ENCODE measurements at regions not wholly inside any gene's neighbourhood (a gene's known extent, or its start where the extent isn't known, plus 50 kb on each side); places are given as distances from the start of the nearest gene placed in this dataset.

GRCh38 chr5:39869396-39869795 is 444.6 kb upstream of the DAB2 start:
- Mint-ChIP-seq H3K36me3 (ENCODE audit: insufficient read depth in 1 of 3, low read depth in 3 of 3) (peaks cover 0 to 18% (median 4%) of the 10 kb centered on the region in 3 experiments; a peak in 5 of 7 replicates), H3K4me3 (no peak overlapping the region), H3K27me3 (ENCODE audit: low read depth) (no peaks in the 10 kb centered on the region), H3K27ac (no peak overlapping the region), H3K4me1 (no peaks in the 10 kb centered on the region), H3K9me3 (peaks cover 19 to 21% of the 10 kb centered on the region in 2 experiments; a peak in 4 of 5 replicates)
- Histone ChIP-seq H2BK5ac (ENCODE audit: insufficient read length, low read length) (no peak overlapping the region), H3K79me2 (ENCODE audit: insufficient read depth, low read length) (no peaks in the 10 kb centered on the region), H4K8ac (replicated peaks; ENCODE audit: insufficient read length, low read depth, low read length) (no peak overlapping the region), H4K20me1 (ENCODE audit: control insufficient read depth, insufficient read depth, insufficient read length) (no peaks in the 10 kb centered on the region), H3K27me3 (ENCODE audit: insufficient read depth, low read length) (no peaks in the 10 kb centered on the region), H4K91ac (ENCODE audit: insufficient read length, low read depth, low read length) (no peak overlapping the region), H3K56ac (ENCODE audit: insufficient read length, low read depth, low read length) (no peak overlapping the region), H3K18ac (ENCODE audit: insufficient read length, low read depth, low read length) (no peak overlapping the region), H3K79me1 (ENCODE audit: insufficient read depth, low read depth, low read length, poor library complexity, severe bottlenecking) (no peaks in the 10 kb centered on the region), H2AK5ac (ENCODE audit: insufficient read length, low read length) (no peak overlapping the region), H2BK120ac (ENCODE audit: low read depth, low read length, poor library complexity, severe bottlenecking) (no peak overlapping the region), H3K23me2 (ENCODE audit: insufficient read length, low read depth, low read length, poor library complexity, severe bottlenecking) (no peaks in the 10 kb centered on the region), H2AFZ (ENCODE audit: low read length) (no peak overlapping the region), H3K23ac (ENCODE audit: insufficient read length, low read depth, low read length) (no peak overlapping the region), H3K9ac (ENCODE audit: extremely low read depth, insufficient read length, low read length) (no peak overlapping the region), H2BK12ac (ENCODE audit: insufficient read length, low read depth, low read length) (no peak overlapping the region), H3K14ac (ENCODE audit: insufficient read depth, low read length) (no peak overlapping the region), H4K5ac (ENCODE audit: insufficient read length, low read depth, low read length) (no peak overlapping the region), H3K4me2 (ENCODE audit: insufficient read depth, insufficient read length, low read length) (no peak overlapping the region), H3K4me1 (ENCODE audit: insufficient read depth, low read length) (no peaks in the 10 kb centered on the region), H3T11ph (ENCODE audit: low read length) (no peak overlapping the region), H3K4ac (ENCODE audit: low read depth, low read length) (no peak overlapping the region), H3K27ac (ENCODE audit: insufficient read length, low read depth, low read length) (no peak overlapping the region), H2BK15ac (ENCODE audit: low read depth, low read length) (no peak overlapping the region), H3K9me3 (ENCODE audit: control insufficient read depth, low read depth, low read length) (no peaks in the 10 kb centered on the region), H2BK20ac (ENCODE audit: low read depth, low read length, poor library complexity, severe bottlenecking) (no peak overlapping the region)
- no peak for TF ChIP-seq CTCF (conservative IDR thresholded peaks at IDR 0.05)
- WGBS (ENCODE audit: extremely low coverage, insufficient read length, low lambda C conversion rate): no CpG with 5 or more reads among the region's 1 CpG
- no peak for DNase-seq

All from H9 (cell line).